AG20443 (cell line): ENCODE measurements at regions not wholly inside any gene's neighbourhood (a gene's known extent, or its start where the extent isn't known, plus 50 kb on each side); places are given as distances from the start of the nearest gene placed in this dataset.
"Not testable (repeated sequence)": the region's sequence is repeated elsewhere in the genome, so short reads cannot be mapped to it uniquely, and the experiment has no call there.

Experiments
- DNase-seq: peaks from one replicate; pipeline ENCODE4 v3.0.0; 2012; ENCODE audit warnings: low spot score, mixed read lengths

DNA sequence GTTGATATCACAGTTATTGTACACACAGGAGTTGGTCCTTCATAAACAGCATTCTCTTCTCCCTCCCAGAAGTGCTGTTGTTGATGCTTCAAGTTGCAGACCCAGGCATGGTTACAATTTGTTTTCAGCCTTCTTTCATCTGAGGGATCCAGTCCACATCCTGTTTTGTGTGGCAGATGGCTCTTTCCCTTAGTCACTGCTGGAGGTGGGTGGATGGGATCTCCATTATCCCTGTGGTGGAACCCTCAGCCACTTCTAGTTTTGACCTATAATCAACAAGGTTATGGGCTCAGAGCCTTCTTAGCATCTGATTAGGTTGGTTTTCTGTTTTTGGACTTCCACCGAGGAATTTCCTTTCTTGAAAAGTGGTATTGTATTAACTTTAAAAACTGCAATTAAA lies 214.2 kb downstream of the SH2D4B start:
- no peak for DNase-seq

DNA sequence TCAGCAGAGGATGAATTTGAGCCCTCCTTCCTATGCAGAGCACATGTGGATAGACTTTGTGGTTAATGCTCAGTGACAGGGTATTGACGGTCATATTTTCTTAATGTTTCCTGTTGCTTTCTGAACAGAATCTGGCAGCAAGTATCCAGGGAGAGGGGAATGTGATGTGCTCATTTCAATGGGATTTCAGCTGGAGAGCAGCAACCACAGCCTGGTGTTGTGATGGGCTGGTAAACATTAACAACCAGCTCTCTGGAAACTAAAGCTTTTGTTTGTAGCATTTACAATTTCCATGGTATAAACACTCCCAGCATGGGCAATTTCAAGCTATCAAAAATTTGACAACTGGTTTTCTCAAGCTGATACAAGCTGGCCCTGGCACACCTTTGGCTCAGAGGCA lies 215.9 kb downstream of the SH2D4B start:
- DNase-seq = no peak

DNA sequence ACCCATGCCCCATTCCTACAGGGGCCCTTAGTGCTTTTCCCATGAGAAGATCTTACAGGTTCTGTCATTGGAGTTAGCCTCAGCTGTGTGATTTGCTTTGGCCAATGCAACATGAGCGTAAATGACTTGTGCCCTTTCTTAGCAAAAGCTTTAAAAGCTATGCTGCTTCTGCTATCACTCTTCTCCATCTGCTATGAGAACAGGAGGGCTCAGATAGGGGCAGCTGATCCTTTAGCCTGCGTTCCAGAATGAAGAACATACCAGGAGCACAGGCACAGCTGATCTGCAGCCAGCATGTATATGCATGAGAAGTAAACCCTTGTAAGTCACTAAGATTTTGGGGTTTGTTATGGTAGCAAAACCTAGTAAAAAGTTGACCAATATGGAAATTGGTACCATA lies 218.2 kb downstream of the SH2D4B start:
- DNase-seq = no peak

DNA sequence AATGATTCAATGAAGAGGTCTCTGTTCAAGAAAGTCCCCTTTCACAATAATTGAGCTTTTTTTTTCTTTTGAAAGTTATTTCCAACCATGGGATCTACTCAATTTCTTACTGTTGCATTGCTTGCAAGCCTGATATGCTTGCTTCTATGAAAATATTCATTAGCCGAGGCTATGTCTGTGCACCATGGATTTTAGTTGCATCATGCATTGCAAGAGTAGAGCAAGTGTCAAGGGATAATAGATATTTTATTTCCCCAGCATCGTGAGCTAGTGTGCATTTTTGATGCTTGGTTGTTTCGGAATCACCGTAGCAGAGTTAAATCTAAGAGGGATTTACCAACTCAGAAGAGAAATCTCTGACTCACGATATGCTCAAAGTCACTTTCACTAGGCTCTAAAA lies 222.0 kb downstream of the SH2D4B start:
- DNase-seq = no peak

DNA sequence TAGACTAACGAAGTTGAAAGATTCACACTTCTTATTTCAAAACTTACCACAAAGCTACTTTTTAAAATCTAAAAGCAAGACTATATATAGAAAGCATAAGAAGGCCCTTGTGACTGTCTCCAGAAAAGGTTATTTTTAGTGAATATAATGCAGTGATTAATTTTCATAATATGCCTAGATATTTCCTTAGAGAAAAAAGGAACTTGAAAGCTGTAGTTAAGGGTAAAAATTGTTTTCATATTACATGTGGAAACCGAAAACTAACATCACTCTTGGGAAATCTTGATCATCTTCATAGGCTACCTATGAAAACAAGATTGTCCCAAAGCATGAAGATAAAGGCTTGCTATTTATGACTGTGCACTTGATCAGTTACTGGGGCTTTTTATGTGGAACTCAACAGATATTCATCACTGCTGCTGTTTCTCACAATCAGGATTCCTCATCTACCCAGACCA lies 223.2 kb downstream of the SH2D4B start:
- no peak for DNase-seq

DNA sequence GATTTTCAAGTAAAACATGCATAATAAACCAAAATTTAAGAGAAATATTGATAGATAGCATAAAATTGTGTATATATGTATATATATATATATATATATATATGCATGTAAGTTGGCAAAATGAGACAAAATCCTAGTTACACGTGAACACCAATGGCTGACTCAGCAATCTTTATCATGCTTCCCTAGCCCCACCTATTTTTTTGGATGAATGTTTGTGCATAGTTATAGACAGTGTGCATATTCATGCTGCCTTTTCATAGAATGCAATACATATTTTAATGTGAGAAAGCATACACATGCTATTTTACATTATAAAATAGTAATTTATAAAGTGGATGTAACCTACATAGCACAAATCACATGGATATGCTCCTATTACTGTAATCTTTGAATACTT lies 230.3 kb downstream of the SH2D4B start:
- DNase-seq = no peak

DNA sequence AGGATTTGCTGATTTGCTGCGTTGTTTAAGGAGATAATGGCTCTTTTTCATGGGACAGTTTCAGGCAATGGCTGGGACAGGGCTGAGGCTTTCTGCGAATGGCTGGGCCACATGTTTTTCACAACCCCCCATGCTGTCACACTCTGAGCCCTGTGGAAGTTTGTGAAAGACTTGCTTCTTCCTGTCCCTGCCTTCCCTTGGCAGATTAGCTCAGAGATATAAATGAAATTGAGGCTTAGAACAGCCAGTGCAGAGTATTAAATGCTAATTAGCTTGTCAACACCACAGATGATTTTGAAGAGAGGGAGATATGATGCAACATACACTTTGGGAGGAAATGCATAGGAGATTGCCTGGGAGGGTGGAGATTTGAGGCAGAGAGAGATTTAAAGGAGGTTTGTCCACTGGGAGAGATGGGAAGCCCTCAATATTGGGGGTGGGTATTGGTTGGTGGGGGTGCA lies 232.0 kb downstream of the SH2D4B start:
- no peak for DNase-seq

DNA sequence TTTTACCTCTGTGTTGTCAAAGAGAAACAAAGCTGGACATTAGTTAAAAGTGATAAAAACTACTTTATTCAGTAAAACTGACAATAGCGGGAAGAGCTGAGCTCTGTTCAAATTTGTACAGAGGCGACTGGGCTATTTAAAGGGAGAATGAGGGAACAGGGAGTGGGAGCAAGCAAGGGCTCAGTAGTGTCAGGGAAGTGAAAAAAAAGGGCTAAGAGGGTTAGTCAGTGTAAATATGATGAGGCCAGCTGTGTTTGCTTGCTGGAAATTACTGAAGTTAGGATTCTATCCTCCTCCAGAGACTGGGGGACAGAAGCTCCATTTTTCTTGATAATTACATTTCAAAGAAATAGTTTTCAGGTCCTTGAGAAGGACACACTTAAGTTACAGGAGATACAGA lies 232.5 kb downstream of the SH2D4B start:
- no peak for DNase-seq

DNA sequence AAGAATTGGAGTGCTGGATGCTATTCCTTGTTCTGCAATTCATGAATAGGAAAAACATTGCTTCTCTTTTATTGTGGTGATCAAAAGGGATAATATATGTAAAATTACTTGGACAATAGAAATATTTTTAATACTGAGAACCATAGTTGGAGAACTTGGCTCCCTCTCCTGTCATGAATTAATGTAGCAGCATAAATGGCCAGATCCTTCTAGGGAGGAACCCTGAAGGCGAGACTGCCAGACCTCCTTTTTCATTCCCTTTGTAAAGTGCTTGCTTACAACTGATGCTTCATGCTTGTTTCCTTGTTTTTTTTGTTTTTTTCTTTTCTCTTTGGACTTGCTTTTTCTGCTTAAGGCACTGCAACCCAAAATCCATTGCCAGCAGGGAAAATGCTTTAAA lies 233.6 kb downstream of the SH2D4B start:
- DNase-seq = no peak

DNA sequence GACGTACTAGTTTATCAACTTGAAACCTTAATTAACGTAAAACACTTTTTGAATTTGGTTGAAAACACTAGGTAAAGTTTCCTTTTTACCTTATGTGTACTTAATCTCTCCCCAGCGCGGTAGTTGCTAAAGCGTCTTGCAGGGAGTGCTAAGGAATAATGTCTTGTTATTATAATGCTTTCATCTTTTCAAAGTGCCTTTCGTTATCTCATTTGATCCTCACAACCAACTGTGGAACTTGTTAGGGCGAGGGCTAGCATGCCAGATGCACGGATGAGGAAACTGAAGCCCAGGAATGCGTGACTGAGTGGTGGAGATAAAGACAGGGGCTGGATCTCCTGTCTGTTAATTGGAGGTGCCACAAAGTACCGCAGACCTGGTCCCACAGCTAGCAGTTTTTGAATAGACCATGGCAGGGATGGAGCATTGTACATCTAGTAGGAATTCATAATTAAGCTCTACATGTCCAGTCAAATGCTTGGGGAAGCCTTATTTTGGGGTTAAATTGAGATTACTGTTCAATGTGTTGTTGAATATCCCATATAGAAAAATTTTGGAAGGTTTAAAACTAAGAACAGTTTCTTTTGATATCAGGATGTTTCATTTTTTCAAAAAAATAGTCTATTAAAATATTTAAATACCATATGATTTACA lies 234.3 kb downstream of the SH2D4B start:
- no peak for DNase-seq

DNA sequence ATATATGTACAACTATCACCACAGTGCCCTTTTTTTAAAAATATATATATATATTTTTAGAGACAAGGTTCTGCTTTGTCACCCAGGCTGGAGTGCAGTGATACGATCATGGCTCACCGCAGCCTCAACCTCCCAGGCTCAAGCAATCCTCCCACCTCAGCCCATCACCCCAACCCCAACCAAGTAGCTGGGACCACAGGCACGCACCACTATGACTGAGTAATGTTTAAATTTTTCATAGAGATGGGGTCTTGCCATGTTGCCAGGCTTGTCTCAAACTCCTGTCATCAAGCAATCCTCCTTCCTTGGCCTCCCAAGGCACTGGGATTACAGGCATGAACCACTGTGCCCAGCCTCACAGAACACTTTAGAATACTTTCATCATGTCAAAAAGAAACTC lies 234.9 kb downstream of the SH2D4B start:
- DNase-seq = no peak

DNA sequence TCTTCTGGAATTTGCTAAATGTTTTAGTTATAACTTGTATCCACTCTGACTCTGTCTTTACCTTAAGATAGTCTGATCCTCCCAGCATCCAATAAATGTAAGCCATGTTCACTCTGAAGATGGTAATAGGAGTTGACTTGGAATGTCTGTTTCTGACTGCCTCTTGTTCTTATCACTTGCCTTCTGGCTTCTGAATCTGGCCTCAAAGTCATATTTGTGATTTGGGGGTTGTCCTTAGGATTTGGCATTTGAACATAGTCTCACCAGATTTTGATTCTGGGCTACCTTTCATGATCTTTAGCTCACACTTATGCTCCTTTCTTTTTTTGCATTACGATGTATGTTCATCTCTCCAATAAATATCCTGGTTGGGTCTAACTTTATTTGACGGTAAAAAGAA lies 247.0 kb downstream of the SH2D4B start:
- no peak for DNase-seq

DNA sequence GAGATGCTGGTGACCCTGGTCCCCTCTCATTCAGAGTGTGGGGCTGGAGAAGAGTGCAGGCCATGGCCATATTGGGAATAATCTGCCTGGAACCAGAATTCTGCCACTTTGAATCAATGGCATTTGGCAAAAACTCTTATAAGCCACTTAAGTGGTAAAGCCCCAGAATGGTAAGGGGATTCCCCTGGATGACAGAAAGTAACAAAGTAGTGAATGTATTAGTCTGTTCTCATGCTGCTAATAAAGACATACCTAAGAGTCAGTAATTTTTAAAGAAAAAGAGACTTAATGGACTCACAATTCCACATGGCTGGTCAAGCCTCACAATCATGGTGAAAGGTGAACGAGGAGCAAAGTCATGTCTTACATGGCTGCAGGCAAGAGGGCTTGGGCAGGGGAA lies 248.6 kb downstream of the SH2D4B start:
- DNase-seq = no peak

DNA sequence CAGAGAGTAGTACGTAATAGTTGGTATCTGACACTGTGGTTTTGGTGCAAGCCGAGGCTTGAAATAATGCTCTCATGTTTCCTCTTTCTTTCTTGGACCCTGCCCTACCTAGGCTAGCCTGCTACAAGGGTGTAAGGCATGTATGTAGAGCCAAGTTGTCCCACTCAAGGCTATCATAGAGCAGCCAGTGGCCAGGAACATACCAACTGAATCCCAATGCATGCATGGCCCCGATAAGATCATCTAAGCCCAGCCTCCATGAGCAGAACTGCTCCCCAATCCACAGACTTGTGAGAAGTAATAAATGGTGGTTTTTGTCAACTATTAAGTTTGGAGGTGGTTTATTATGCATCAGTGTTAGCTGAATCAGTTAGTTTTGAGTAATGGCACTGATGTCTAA lies 250.2 kb downstream of the SH2D4B start:
- no peak for DNase-seq

DNA sequence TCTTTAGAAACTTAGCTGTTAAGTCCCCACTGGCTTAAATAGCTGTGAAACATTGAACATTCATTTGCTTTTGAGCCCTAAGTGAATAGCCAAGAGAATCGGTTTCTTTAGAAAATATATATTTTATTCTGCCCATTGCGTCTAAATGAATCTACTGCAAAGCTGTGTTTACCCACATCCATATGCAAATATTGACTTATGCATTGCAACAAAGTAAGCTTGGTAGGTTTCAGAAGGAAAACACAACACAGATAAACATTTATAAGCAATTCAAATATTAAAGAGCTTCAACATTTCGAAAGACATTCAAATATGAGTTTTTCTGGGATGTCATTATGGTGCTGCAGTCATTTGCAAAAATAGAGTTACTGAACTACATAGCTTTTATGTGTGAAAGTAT lies 257.3 kb downstream of the SH2D4B start:
- no peak for DNase-seq

DNA sequence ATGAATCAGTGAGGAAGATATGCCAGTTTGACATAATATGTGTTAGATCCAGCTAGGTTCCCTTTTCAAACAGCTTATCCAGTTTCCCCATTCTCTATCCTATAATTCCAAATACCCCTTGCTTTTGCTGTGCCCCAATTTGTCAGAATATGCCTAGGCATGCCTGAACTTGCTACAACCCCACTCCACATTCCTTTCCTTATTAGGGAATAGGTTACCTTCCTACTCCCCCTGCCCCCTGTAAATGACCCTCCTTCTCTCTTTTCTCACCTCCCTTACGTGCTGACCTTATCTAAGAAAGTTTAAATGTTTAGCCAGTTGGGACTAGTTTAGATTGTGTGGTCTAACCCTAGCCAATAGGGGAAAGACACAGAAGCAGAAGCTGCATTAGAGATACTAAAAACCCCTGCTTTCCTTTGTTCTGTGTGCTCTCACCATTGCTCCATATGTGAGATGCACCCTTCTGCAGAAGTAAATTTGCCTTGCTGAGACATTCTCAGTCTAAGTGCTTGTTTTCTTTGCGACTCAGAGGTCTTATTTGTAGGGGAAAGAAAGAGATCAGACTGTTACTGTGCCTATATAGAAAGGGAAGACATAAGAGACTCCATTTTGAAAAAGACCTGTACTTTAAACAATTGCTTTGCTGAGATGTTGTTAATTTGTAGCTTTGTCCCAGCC lies 267.8 kb downstream of the SH2D4B start:
- DNase-seq = no peak

DNA sequence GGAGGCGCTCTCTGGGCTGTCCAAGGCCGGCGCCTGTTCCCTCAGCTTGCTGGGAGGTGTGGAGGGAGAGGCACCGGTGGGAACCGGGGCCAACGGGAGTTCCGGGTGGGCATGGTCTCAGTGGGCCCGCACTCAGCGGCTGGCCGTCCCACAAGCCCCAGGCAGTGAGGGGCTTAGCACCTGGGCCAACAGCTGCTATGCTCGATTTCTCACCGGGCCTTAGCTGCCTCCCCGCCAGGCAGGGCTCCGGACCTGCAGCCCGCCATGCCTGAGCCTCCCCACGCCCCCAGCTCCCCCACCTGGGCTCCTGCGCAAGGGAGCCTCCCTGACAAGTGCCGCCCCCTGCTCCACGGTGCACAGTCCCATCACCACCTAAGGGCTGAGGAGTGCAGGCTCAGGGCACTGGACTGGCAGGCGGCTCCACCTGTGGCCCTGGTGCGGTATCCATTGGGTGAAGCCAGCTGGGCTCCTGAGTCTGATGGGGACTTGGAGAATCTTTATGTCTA lies 276.5 kb downstream of the SH2D4B start:
- no peak for DNase-seq

DNA sequence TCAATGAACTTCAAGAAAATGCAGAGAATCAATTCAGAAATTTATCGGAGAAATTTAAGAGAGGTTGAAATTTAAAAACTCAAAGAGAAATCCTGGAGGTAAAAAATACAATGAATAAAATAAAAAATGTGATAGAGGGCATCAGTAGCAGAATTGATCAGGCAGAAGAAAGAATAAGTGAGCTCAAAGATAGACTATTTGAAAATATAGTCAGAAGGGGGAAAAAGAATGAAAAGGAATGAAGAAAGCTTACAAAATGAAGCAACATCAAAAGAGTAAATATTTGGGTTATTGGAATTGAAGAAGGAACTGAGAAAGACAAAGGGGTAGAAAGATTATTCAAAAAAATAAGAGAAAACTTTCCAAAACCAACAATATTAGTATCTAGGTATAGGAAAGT lies 291.4 kb downstream of the SH2D4B start:
- DNase-seq = no peak

DNA sequence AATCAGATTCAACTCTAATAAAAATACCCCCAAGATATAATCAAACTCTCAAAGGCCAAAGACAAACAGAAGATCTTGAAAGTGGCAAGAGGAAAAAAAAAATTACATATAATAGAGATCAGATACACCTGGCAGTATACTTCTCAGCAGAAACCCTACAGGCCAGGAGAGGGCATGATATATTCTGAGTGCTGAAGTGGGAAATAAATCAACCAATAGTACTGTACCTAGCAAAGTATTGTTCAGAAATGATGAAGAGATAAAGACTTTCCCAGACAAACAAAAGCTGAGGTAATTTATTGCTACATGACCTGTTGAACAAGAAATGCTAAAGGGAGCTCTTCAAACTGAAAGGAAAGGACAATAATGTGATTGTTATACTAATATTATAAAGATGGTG lies 291.9 kb downstream of the SH2D4B start:
- DNase-seq = no peak

DNA sequence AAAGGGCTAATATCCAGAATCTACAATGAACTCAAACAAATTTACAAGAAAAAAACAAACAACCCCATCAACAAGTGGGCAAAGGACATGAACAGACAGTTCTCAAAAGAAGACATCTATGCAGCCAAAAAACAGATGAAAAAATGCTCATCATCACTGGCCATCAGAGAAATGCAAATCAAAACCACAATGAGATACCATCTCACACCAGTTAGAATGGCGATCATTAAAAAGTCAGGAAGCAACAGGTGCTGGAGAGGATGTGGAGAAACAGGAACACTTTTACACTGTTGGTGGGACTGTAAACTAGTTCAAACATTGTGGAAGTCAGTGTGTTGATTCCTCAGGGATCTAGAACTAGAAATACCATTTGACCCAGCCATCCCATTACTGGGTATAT lies 295.0 kb downstream of the SH2D4B start:
- not testable (repeated sequence) for DNase-seq

DNA sequence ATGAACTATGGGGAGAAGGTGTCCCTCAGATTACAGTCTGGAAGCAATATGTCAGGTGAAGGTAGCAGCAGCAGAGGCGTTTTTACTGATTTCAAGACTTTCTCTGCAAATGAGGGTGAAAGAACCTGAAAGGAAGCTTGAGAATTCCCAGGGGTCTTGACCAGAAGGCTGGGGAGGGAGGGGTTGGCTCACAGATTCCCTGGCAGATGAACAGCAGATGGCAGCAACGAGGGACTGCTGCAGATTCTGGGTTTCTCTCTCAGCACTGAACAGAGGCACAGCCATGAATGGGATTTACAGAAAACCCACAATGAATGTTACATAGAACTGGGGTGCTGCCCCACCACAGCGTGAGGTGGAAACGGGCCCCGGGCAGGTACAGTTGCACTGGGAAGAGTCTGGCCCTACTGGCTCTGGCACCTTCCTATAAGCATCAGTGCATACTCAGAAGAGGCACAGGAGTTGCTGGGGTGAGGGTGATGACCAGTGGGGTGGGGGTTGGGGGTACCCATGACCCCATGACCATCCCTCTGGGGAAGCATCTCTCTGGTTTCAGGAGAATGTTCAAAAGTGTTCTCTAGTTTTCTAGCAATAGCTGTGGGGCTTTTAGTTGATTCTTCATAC lies 317.8 kb downstream of the SH2D4B start:
- DNase-seq = no peak

DNA sequence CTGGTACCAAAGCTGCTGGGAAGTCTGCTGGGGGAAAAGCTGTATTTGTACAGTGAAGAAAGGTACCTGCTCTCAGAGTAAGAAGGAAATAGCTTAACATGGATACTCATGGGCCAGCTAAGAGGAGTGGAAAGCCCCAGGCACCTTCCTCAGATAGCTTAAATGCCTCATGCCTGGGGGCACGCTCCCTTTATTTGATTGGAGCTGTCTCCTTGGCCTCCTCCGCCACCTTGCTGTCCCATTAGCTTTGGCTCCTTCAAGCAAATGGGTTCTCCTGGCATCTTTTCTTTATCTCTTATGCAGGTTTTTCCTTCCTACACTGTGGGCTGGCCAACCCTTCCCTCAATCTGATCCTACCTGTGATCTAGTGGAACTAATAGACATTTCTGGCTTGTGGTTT lies 318.5 kb downstream of the SH2D4B start:
- no peak for DNase-seq

DNA sequence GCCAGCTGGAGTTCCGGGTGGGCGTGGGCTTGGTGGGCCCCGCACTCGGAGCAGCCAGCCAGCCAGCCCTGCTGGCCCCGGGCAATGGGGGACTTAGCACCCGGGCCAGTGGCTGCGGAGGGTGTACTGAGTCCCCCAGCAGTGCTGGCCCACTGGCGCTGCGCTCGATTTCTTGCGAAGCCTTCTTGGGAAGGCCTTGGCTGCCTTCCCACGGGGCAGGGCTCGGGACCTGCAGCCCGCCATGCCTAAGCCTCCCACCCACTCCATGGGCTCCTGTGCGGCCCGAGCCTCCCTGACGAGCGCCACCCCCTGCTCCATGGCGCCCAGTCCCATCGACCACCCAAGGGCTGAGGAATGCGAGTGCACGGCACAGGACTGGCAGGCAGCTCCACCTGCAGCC lies 321.6 kb downstream of the SH2D4B start:
- not testable (repeated sequence) for DNase-seq
